Brain microvascular endothelial cell (primary cell): ENCODE measurements at regions not wholly inside any gene's neighbourhood (a gene's known extent, or its start where the extent isn't known, plus 50 kb on each side); places are given as distances from the start of the nearest gene placed in this dataset.

Experiments
- DNase-seq: peaks from one replicate; pipeline ENCODE4 v3.0.0-alpha.2; 2020
- H3K27ac ChIP-seq: fragments of 250-450 bp; sonication (Bioruptor Pico); 2 replicates; pipeline ENCODE4 v1.5.1; 2020; ENCODE audit warnings: mild to moderate bottlenecking, moderate library complexity
- H3K27me3 ChIP-seq: fragments of 250-450 bp; sonication (Bioruptor Pico); replicated peaks from 2 replicates; pipeline ENCODE4 v1.5.1; 2020; ENCODE audit warnings: mild to moderate bottlenecking
- H3K36me3 ChIP-seq: fragments of 250-450 bp; sonication (Bioruptor Pico); replicated peaks from 2 replicates; pipeline ENCODE4 v1.5.1; 2020; ENCODE audit warnings: mild to moderate bottlenecking
- H3K4me3 ChIP-seq: 2 replicates; pipeline ENCODE4 v1.5.1; 2011; ENCODE audit warnings: low read depth, mild to moderate bottlenecking, control low read depth, low read length, moderate library complexity
- CTCF ChIP-seq: IDR thresholded peaks from 2 replicates; pipeline ENCODE4 v1.5.1; 2011; ENCODE audit warnings: low read depth, mild to moderate bottlenecking, moderate library complexity, low read length, control low read depth, inconsistent platforms; ENCODE audit errors: missing control alignments
- in situ Hi-C: cut with HindIII; loops from 2 replicates; pipeline ENCODE4 v1.10.0; 2017; ENCODE audit warnings: low sequenced_read_pairs, low pct_ligation_motif_present

GRCh38 chr13:21321269-21321668, 137.8 kb downstream of the ZDHHC20 start:
- DNase-seq: no peak
- no peaks in the 10 kb centered on the region for H3K36me3 ChIP-seq
- TF ChIP-seq CTCF: no peak
- no peaks in the 10 kb centered on the region for H3K27me3 ChIP-seq
- H3K4me3 ChIP-seq: no peak overlapping the region
- no peak overlapping the region for H3K27ac ChIP-seq
- in situ Hi-C loops: no loop called here

DNA sequence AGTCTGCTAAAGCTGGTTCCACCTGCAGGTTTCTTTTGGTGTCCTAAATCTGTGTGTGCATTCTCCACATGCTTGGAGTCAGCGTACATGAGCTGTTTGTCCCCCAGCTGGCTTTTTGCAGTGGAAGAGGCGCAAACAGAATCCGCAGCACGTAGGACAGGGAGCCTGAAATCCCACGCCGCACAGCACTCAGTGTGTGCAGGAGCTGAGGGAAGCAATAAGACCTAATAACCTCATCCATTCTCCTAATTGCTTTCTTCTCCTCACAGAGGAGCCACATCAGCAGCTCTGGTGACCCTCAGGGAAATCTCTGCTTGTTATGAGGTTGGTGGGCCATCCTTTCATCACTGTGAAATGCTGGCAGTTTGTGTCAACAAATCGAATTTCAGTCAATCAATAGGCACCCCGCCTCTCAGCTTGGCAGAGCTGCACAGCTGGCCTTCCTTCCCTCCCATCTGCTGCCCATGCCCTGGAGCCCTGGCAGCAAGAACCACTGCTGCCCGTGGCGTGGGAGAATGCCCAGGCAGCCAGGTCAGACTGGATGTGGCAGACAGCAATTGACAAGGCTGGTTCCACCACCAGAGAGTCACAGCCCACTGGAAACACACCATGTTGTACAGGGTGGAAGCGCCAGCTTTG, 136.7 kb downstream of the ZDHHC20 start:
- Histone ChIP-seq H3K27ac (no peak overlapping the region), H3K4me3 (no peak overlapping the region), H3K27me3 (no peaks in the 10 kb centered on the region), H3K36me3 (no peaks in the 10 kb centered on the region)
- in situ Hi-C loops: no loop called here
- DNase-seq: no peak
- TF ChIP-seq CTCF: no peak
